GM19351 (cell line): ENCODE measurements at regions not wholly inside any gene's neighbourhood (a gene's known extent, or its start where the extent isn't known, plus 50 kb on each side); places are given as distances from the start of the nearest gene placed in this dataset.

Experiments
- ATAC-seq: cut with Tn5 transposase; IDR thresholded peaks from one replicate; pipeline ENCODE4 v1.9.1; 2021; ENCODE audit warnings: mild to moderate bottlenecking, moderate library complexity; ENCODE audit not compliant: unreplicated experiment

DNA sequence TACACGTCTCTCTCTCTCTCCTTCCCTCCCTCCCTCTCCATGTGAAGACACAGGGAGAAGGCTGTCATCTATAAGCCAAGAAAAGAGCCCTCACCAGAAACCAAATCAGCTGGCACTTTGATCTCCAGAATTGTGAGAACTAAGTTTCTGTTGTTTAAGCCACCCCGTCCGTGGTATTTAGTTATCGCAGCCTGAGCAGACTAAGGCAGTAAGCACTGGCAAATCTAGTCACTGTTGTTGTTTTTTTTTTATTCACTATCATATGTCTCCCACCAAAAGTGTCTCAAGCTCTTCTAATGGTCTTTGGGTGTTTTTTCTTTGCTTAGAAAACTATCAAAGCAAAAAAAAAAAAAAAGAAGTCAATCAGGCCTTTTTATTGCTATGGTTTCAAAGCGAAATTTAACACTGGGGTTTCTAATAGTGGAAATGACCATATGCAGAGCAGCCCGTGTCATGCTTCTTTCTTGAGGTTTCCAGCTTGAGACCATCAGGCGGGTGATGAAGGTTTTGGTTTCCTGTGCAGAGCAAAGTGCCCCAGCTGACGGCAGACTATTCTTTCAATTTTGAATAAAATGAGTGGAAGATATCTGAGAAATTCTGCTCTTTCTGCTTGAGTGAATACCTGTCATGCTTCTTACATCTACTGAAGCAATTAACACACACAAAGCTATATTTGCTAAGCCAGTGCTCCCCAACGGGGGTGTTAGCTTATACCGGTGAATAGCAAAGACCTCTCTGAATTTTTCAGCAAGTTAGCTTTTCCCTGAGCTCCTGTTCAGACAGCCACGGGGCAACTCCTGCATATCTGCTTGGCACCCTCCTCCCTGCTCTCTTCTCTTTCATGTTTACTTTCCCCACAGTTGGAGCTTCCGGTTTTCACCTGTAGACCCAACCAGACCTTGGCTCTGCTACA is 394.1 kb upstream of the ATP5MC3 start:
- ATAC-seq, result peak; percentile 99

DNA sequence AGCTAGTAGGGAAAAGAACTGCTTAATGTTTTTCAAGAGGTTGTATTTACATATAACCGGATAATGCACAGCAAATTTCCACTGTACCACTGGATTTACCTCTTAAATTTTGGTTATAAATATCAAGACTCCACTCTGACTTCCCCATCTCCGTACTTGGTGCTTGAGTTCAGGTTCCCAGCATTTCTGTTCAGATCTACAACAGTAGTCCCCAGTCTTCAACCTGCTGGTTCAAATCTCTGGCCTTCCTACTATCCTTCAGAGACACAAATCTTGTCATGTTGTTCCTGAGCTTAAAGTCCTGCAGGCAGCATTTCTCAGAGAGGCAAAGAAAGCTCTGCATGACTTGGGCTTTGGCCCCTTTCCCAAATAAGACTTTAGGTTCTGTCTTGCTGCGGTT is 392.6 kb upstream of the ATP5MC3 start:
- no peak for ATAC-seq

DNA sequence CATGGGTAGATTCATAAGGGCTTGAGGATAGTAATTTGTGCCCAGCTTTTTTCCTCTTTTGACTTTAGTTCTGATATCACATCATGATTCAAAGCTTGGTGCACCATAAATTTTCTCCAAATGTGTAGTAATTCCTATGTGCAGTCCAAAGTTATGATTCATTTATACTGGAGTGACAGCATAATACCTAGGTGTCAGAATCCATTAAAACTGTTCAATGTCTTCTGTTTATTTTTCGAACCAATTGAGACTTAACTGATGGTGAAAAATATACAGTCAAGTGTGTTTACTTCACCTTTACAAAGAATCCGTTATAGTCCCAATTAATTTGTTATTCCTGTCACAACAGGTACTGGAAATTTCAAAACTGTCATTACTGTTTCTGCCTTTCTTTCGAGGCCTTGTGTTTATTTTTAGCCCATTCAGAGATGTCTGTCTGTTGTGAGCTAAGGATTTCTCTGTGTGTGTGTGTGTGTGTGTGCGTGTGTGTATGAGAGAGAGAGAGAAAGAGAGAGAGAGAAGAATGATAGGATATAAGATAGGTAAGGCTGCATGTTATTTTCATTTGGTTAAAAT is 389.7 kb upstream of the ATP5MC3 start:
- no peak for ATAC-seq

DNA sequence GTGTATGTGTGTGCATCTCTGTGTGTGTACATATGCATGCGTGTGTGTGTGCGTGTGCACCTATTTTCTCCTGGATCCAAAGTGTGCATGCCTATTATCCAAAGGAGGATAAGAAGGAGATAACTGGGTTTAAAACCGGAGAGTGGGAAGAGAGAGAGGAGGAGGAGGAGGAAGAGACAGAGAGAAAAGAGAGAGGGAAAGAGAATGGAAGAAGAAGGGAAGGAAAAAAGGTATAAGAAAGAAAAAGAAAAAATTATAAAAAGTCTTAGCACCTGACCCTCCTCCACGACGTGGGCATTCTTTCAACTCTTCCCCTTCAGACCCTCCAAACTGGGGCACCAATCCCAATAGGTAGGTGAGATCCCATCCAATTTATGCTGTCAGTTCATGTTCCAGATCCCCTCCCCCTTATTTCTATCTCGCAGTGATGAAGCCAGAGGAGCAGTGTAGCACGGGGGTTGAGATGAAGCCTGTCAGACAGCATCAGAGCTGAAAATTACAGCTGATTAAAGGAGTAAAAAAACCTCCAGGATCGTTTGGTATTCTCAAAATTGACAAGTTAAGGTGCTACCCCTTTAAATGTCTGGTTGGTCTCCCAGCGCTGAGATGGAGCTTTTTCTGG is 386.7 kb upstream of the ATP5MC3 start:
- ATAC-seq, result no peak

DNA sequence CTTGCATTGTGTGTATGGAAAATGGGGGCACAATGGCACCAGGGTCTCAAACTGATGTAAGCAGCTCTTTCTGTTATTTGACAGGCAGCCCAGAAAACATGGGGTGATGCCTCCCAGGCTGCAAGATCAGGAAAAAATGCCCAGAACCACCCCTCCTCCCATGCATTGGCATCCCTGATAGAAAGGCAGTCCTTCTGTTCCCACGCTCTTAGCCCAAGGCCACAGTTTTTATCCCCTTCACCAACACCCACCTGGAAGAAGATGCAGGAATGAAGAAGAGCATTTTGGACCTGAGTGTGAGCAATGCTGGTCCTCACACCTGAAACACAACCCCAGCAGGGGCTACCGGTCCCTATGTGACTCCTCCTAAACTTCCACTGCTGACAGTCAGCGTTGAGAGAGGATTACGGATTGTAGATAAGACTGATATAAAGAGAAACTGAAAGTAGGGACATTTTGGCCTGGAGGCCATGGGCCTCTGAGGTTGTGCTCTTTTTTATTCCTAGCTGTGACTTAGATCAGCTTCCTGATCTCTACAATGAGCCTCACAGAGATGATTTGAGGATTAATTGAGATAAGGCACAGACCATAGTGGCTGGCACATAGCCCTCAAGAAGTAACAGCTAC is 386.0 kb upstream of the ATP5MC3 start:
- no peak for ATAC-seq

DNA sequence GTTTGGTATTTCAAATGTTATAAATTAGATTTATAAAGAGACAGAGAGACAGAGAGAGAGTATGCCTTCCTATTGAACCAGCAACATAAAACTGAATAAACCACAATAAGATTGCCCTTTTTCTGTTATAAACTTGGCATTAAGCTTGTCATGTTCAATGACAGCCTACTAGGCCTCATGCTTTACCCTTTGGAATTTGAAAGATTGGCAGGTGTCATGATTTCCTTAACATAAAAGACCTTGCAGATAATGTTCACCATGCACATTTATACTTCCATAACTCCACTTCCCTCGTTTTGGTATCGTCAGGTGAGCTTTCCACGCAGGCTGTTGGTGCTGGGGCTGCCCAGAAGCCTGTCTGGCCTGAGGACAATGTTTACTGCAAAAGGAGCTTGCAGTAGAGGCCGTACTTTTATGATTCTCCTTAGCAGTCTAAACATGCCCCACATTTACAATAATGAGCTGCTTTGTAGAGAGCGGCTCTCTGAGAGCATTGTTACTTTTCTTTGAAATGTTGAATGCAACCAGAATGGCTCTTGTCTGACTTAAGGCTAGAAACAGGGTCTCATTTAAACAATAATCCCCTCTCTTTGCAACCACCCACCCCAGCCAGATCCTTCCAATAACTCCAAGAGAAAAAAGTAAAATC is 379.1 kb upstream of the ATP5MC3 start:
- no peak for ATAC-seq

DNA sequence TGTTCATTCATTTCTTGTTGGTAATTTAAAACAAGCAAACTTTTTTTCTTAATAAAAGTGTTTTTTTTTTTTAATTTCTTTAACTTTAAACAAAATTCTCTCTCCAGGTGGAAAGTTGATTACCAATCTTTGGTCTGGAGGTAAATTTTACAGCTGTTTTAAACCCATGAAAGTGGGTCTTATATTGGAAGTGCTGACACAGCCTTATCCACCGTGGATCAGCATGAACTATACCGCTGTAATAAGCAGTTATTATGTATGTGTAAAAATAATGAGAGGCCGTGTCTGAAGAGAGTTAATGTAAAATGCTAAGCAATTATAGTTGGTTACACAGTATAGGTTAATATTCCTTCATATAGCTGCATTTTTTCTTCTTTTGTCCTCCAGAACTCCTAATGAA is 378.1 kb upstream of the ATP5MC3 start:
- ATAC-seq, result no peak

DNA sequence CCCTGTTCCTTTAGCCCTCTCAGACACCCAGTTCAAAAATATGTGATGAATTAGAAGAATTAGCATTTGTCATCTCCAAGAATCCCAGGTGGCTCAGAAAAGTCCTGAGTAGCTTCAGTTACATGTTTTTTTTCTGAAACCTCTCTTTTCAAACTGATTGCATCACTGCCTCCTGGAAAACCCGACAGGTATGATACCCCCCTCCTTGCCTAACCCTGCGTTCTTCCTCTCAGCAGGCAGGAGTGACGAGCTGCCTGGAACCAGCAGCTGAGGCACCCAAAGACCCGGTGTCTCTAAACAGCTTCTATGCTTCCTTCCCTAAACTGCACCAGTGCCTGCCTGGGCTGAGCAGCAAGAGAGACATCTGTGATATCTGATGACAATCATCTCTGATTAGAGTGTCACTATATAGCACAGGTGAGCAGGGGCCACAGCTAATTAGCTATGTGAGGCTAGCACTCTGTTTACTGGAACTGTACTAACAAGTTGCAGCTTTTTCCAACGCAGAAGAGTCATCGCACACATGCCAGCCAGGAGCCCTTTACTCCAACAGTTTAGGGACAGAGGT is 376.4 kb upstream of the ATP5MC3 start:
- ATAC-seq, result no peak

DNA sequence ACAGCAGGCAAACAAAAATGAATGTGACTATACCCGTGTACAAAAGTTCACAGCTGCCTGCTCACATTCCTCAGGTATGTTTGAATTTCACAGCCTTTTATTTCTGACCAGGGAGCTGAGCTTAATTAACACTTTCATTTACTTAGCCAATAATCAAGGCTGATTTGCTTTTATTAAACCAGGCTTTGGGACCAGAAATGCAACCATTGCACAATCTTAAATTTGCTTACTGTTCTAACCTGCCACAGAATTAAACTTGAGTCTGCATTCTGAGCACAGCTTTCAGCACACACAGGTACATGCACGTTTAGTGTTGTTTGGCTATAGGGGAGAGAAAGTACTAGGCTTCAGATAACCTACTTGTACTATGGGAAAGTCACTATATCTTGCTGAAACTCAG is 372.4 kb upstream of the ATP5MC3 start:
- no peak for ATAC-seq

DNA sequence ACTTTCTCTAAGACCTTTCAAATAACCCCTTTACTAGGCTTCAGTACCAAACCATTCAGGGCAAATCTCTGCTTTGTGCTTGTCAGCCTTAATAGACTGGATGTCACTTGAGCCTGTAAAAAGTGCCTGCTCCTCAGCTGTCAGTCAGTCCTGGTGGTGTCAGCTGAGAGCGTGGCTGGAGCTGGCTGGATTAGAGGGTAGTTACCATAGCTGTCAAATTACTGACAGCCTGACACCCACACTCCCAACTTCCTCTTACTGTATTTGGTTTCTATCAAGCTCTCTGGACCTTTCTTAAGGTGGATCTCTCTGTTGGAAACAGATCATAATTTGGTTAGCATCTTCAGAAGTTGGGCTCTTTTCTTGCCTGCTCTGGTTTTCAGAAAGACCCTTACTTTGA is 371.4 kb upstream of the ATP5MC3 start:
- ATAC-seq, result no peak

DNA sequence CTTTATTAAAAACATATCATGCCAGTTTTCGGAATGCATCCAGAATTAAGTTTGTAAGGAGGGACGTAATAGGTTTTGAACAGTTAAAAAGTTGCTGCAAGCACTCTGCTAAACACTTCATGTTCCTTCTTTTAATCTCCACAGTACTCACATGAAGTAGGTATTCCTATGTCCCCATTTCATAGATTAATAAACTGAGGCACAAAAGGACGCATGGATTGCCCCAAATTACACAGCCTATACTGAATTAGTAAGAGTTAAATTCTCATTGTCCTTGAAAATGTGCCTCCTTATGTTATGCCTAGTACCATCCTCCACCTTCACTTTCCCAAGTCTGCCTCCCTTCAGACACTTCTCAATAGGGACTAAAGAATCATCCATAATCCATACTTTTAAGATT is 358.9 kb upstream of the ATP5MC3 start:
- no peak for ATAC-seq

DNA sequence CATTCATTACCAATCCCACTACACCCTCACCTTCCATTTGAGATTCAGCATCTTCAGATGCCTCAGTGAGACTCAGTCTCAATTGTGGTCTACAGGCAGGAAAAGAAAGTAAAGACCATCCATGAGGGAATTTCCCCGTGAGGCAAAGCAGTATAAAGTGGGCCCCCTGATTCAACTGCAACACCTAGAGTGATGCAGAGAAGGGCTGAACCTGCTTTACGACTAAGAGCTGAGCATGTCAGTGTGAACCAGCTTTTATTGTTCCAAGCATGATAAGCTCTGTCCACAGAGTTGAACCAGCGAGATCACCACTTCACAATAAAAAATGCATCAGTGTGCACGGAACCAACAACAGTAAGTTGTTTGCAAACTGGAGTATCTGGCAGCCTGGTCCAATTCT is 357.6 kb upstream of the ATP5MC3 start:
- ATAC-seq, result no peak

DNA sequence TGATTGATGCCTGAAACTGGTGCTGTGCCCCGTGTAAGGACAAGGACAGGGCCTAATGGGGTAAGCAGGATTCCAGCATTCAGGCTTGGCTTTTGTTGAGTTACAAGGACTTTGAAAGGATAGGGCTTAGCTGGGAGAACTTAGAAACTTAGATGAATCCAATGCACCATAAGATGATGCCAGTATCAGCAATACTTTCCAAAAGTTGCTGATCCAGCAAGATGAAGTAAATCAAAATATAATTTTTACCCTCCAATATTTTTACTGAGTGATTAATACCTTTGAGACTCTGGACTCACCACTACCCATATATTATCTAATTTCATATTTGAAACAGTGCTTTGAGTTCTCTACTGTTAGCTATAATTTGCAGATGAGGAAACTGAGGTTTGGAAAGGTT is 354.5 kb upstream of the ATP5MC3 start:
- ATAC-seq, result no peak

DNA sequence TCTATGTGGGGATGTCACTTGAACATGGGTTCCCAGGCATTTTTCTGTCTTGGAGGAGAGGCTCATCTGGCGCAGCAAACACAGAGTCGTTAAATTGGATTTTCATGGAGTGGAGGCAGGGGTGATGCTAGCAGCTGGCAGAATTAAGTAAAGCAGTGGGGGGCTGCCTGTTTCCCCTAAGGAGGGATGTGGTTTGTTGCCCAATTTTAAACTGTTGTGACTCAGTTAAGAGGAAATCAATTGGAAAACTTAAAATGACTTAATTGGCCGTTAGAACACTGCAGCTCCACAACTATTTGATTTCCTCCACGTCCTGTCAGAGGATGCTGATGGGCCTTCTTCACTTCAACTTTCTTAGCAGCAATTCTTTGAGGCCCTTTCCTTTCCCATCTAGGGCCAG is 354.1 kb upstream of the ATP5MC3 start:
- no peak for ATAC-seq

DNA sequence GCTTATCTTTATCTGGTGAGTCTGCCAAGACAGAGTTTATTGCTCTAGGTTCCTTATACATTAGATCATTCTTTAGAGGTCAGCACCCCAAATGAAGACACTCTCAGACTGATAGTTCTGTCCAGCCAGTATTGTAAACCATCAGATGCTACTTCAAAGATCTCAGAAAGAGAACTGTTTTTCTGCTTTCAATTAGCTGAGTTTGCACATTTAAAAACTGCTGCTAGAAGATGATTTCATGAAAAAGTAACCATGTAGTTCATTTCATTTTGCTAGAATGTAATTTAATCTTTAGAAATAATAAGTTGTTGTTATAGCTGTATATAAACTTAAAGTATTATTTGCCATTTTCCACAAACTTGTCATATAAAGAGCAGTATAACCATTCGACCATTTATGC is 344.5 kb upstream of the ATP5MC3 start:
- no peak for ATAC-seq

DNA sequence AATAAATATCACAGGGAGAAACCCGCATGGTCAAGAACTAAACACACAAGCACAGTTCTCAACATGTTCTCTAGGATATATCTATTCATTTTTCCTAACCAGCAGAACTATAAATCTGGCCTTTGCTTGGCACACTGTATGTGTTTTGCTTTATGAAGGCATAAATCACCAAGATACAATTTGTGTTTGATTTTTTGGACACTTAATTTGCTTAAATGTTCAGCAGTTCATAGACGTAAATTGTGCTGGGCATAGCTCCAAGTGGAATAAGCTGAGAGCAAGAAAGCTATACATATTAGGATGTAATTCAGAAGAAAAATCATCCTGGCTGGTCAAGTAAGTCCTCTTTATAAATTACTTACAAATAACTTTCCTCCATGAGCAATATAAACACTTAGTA is 341.5 kb upstream of the ATP5MC3 start:
- no peak for ATAC-seq

DNA sequence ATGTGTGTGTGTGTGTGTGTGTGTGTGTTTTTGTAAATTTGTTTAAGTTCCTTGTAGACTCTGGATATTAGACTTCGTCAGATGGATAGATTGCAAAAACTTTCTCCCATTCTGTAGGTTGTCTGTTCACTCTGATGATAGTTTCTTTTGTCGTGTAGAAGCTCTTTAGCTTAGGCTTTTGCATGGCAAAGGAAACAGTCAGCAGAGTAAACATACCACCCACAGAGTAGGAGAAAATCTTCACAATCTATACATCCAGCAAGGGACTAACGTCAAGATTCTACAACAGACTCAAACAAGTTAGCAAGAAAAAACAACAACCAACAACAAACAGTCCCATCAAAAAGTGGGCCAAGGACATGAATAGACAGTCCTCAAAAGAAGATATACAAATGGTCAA is 336.7 kb upstream of the ATP5MC3 start:
- no peak for ATAC-seq

DNA sequence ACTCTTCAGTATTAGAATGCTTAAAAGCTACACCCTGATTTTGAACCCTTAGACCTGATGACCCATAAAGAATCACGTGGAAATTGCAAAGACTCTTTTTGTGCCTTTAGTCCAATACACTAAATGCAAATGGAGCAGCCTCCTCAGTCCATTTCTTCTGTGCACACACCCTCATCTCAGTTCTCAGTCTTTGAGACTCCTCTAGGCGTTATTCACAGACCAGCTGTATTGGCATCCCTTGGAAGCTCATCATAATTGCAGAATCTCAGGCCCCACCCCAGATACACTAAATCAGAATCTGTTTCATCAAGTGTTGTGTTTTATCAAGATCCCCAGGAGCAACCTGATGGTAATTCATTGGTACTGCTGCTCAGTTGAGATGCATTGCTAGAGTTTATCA is 335.0 kb upstream of the ATP5MC3 start:
- no peak for ATAC-seq

DNA sequence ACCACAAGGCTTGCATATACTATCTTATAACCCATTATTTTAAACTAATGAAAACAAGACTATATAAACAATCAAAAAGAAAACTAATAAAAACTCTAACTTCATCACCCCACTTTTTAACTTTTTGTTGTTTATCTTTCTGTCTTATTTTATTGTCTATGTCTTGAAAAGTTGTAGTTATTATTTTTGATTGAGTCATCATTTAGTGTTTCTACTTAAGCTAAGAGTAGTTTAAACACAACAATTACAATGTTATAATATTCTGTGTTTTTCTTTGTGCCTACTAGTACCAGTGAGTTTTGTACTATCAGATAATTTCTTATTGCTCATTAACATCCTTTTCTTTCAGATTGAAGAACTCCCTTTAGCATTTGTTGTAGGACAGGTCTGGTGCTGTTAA is 318.7 kb upstream of the ATP5MC3 start:
- no peak for ATAC-seq

DNA sequence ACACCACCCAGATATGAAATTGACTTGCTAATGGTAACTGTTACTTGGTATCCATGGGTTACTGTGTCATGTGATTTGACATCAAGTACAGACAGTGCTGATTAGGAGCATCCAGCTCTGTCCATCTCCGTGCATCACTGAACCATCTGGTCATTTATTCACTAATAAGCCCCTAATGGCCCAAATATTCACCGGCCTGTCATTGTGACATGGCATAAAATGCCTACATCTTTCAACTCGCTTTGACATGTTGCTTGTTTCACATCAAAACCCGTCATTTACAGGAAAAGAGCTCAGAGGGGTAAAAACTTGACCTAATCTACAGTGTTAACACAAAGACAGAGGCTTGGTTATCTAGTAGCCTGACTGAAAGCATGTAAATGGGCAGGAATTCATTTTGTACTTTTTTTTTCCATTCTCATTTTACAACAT is 308.9 kb upstream of the ATP5MC3 start:
- no peak for ATAC-seq
